Heart right ventricle (tissue), 16 donors: ENCODE measurements at regions not wholly inside any gene's neighbourhood (a gene's known extent, or its start where the extent isn't known, plus 50 kb on each side); places are given as distances from the start of the nearest gene placed in this dataset.
A peak's percentile ranks its signal among the peaks of the same experiment; 100 is the strongest.

ENCODE experiments used
- ATAC-seq, 8 donors: fragments of 200-7000 bp; cut with Tn5 transposase; one replicate each; pipeline ENCODE4 v1.9.1; 2020; ENCODE audit warnings: mild to moderate bottlenecking in 8 of 8, moderate library complexity in 8 of 8, moderate number of reproducible peaks in 1 of 8
- DNase-seq, 2 donors: peaks; one replicate each; pipeline ENCODE4 v3.0.0-alpha.2; 2020
- H3K27ac ChIP-seq, 10 donors: fragments of 200-600 bp; sonication (generic) in 2 of 10; one replicate each; pipeline versions ENCODE4 v1.5.0 to v1.8.0; 2020 to 2022; ENCODE audit warnings: mild to moderate bottlenecking in 3 of 10
- H3K27me3 ChIP-seq, 7 donors: fragments of 200-600 bp; one replicate each; pipeline ENCODE4 v1.8.0; 2021 to 2022; ENCODE audit warnings: mild to moderate bottlenecking in 2 of 7
- H3K36me3 ChIP-seq, 9 donors: fragments of 200-600 bp; sonication (generic) in 1 of 9; one replicate each; pipeline versions ENCODE4 v1.5.0 to v1.8.0; 2020 to 2022; ENCODE audit warnings: mild to moderate bottlenecking in 2 of 9
- H3K4me1 ChIP-seq, 9 donors: fragments of 200-600 bp; sonication (generic) in 1 of 9; one replicate each; pipeline versions ENCODE4 v1.5.0 to v1.8.0; 2020 to 2022; ENCODE audit warnings: mild to moderate bottlenecking in 4 of 9
- H3K4me3 ChIP-seq, 10 donors: fragments of 200-600 bp; sonication (generic) in 2 of 10; one replicate each; pipeline versions ENCODE4 v1.5.0 to v1.8.0; 2020 to 2022; ENCODE audit warnings: mild to moderate bottlenecking in 7 of 10, moderate library complexity in 2 of 10
- H3K9me3 ChIP-seq, 11 donors: fragments of 200-600 bp in 10 of 11; sonication (generic) in 2 of 11; one replicate each; pipeline versions ENCODE4 v1.5.0 to v1.8.0; 2013 to 2022; ENCODE audit warnings: mild to moderate bottlenecking in 2 of 11, control low read depth in 1 of 11, moderate library complexity in 1 of 11
- CTCF ChIP-seq, 9 donors: fragments of 200-600 bp; sonication (generic) in 2 of 9; IDR thresholded peaks; one replicate each; pipeline versions ENCODE4 v1.5.0 to v1.8.0; 2021 to 2022; ENCODE audit warnings: antibody characterized with exemption in 9 of 9, mild to moderate bottlenecking in 5 of 9, moderate library complexity in 1 of 9
- WGBS, 2 donors: extraction: QIAGEN DNeasy Blood & Tissue Kit; methylation state at CpG; one replicate each; pipeline ENCODE4 v1.1.7; 2013; ENCODE audit warnings: inconsistent platforms in 1 of 2; 5-methylcytosine and 5-hydroxymethylcytosine counted together
- intact Hi-C, 10 donors: fragments of 100-400 bp; cut with DNase I; formaldehyde crosslinking; loops; one replicate each; pipeline versions ENCODE4 v1.11.1 to v1.14.2; 2022
- donor health status: Arrhythmogenic right ventricular cardiomyopathy.
- donor health status: ischemic (EF 13 %, LVEDD 7.1; RV severe dilation, severe dysfunction).
- donor health status: healthy with polysubstance abuse.
- donor health status: DM: no; HTN: yes; CAD: no.
- donor health status: DM: no; HTN: no; CAD: no.
- donor health status: ischemic (EF 25% LVEDD 6.9; RV normal size, moderate dysfunction).
- donor health status: ischemic (EF 25% LVEDD 5.7; RV mildly dilated, moderate dysfunction).
- donor health status: healthy.
- donor health status: DM: yes; HTN: yes; CAD: no.
- donor health status: Ischemic cardiomyopathy.
- donor health status: ischemic (EF 35%, LVEDD 5.7; RV mildly dilated, moderate dysfunction).
- donor health status: nonischemic (EF 11% LVEDD 7.7; RV severe dilation, severe dysfunction).
- donor health status: DM: yes; HTN: yes; CAD: no.
- donor health status: PGD.
- donor health status: ischemic (EF 29% LVEDD 5.4; RV normal size, mild dysfunction).
- donor health status: nonischemic (EF 23%, LVEDD 6.1; RV moderate dilation, normal function).

- ATAC-seq = no peak
- DNase-seq = no peak
- WGBS, 2 donors = 82 to 83% methylated on average over 3 of the region's 3 CpGs
- Histone ChIP-seq H3K4me3 (no peak overlapping the region), H3K36me3 (no peaks in the 10 kb centered on the region), H3K27me3 (no peaks in the 10 kb centered on the region), H3K9me3 (peaks cover 0 to 10% (median 0%) of the 10 kb centered on the region in 11 donors), H3K4me1 (no peaks in the 10 kb centered on the region), H3K27ac (no peak overlapping the region)
- TF ChIP-seq CTCF (IDR thresholded peaks at IDR 0.05) = no peak
- intact Hi-C loops = no loop called here
Measured at GRCh38 chr4:27338530-27338929, 477.9 kb downstream of the STIM2 start.

- intact Hi-C loops = no loop called here
- no peaks in the 10 kb centered on the region for H3K27me3 ChIP-seq
- H3K27ac ChIP-seq = no peak overlapping the region
- no peak for TF ChIP-seq CTCF (IDR thresholded peaks at IDR 0.05)
- H3K4me3 ChIP-seq = no peak overlapping the region
- H3K9me3 ChIP-seq = no peaks in the 10 kb centered on the region
- H3K4me1 ChIP-seq = no peaks in the 10 kb centered on the region
- DNase-seq (no peak), ATAC-seq (no peak)
- H3K36me3 ChIP-seq = no peaks in the 10 kb centered on the region
- 42 to 47% methylated on average over 3 of the region's 3 CpGs for WGBS, 2 donors
Measured at GRCh38 chr4:27343411-27343810, 482.8 kb downstream of the STIM2 start.

GRCh38 chr4:27350161-27350560, 489.5 kb downstream of the STIM2 start:
- ATAC-seq (no peak), DNase-seq (no peak)
- no peaks in the 10 kb centered on the region for H3K36me3 ChIP-seq
- TF ChIP-seq CTCF (IDR thresholded peaks at IDR 0.05) = no peak
- peaks cover 0 to 11% (median 0%) of the 10 kb centered on the region in 11 donors for H3K9me3 ChIP-seq
- intact Hi-C loops = no loop called here
- H3K27me3 ChIP-seq = no peaks in the 10 kb centered on the region
- no peak overlapping the region for H3K4me3 ChIP-seq
- no peak overlapping the region for H3K27ac ChIP-seq
- H3K4me1 ChIP-seq = no peaks in the 10 kb centered on the region
- WGBS, 2 donors = 81 to 83% methylated on average over 3 of the region's 3 CpGs

- peak in 4 of 9 donors; percentile 11 to 52 (median 35) for TF ChIP-seq CTCF (IDR thresholded peaks at IDR 0.05)
- no peak for DNase-seq
- Histone ChIP-seq H3K27me3 (no peaks in the 10 kb centered on the region), H3K36me3 (no peaks in the 10 kb centered on the region), H3K4me1 (peaks cover 0 to 10% (median 0%) of the 10 kb centered on the region in 9 donors), H3K9me3 (peaks cover 0 to 11% (median 0%) of the 10 kb centered on the region in 11 donors), H3K27ac (no peak overlapping the region), H3K4me3 (no peak overlapping the region)
- intact Hi-C loops = no loop called here
- ATAC-seq = no peak
- WGBS, 2 donors = 60 to 62% methylated on average over 6 of the region's 6 CpGs
Measured at GRCh38 chr4:27357283-27357682, 496.6 kb downstream of the STIM2 start.
